BLaER1 (cell line): ENCODE measurements at regions not wholly inside any gene's neighbourhood (a gene's known extent, or its start where the extent isn't known, plus 50 kb on each side); places are given as distances from the start of the nearest gene placed in this dataset.
A peak's percentile ranks its signal among the peaks of the same experiment; 100 is the strongest.

Experiments used
- H3K27ac ChIP-seq: shearing (Covaris generic); formaldehyde crosslinking; 2 replicates; pipeline ENCODE4 v1.8.1; 2022
- H3K27me3 ChIP-seq: shearing (Covaris generic); formaldehyde crosslinking; 2 replicates; pipeline ENCODE4 v1.8.1; 2022
- H3K36me3 ChIP-seq: shearing (Covaris generic); formaldehyde crosslinking; 2 replicates; pipeline ENCODE4 v1.8.1; 2022
- H3K4me1 ChIP-seq: shearing (Covaris generic); formaldehyde crosslinking; 2 replicates; pipeline ENCODE4 v1.8.1; 2022
- H3K4me2 ChIP-seq: shearing (Covaris generic); formaldehyde crosslinking; 2 replicates; pipeline ENCODE4 v1.8.1; 2022
- H3K4me3 ChIP-seq: shearing (Covaris generic); formaldehyde crosslinking; 2 replicates; pipeline ENCODE4 v1.8.1; 2022
- H3K9ac ChIP-seq: shearing (Covaris generic); formaldehyde crosslinking; 2 replicates; pipeline ENCODE4 v1.8.1; 2022
- H3K9me3 ChIP-seq: shearing (Covaris generic); formaldehyde crosslinking; 2 replicates; pipeline ENCODE4 v1.8.1; 2022
- H4K20me1 ChIP-seq: shearing (Covaris generic); formaldehyde crosslinking; 2 replicates; pipeline ENCODE4 v1.8.1; 2022
- Cebpa-rat ChIP-seq: shearing (Covaris generic); IDR thresholded peaks from 2 replicates; pipeline ENCODE4 v1.8.1; 2022

GRCh38 chr1:182139496-182139895 is 78.0 kb upstream of the ZNF648 start:
- Histone ChIP-seq H3K36me3 (no peaks in the 10 kb centered on the region), H3K4me2 (no peak overlapping the region), H3K9me3 (peaks cover 9% of the 10 kb centered on the region), H3K4me1 (peaks cover 17% of the 10 kb centered on the region), H3K27me3 (no peaks in the 10 kb centered on the region), H3K27ac (no peak overlapping the region), H3K9ac (no peak overlapping the region), H3K4me3 (no peak overlapping the region), H4K20me1 (no peaks in the 10 kb centered on the region)
- no peak for TF ChIP-seq Cebpa-rat

- H3K4me2 ChIP-seq = no peak overlapping the region
Measured at GRCh38 chr1:182137546-182137945, 76.0 kb upstream of the ZNF648 start.

GRCh38 chr1:182135946-182136345 is 74.4 kb upstream of the ZNF648 start:
- H3K36me3 ChIP-seq = no peaks in the 10 kb centered on the region
- TF ChIP-seq Cebpa-rat = no peak
- H3K4me3 ChIP-seq = no peak overlapping the region

More at GRCh38 chr1:182137546-182137945, 76.0 kb upstream of the ZNF648 start:
- peaks cover 12% of the 10 kb centered on the region for H3K4me1 ChIP-seq
- H3K4me3 ChIP-seq = no peak overlapping the region
- H3K36me3 ChIP-seq = no peaks in the 10 kb centered on the region
- no peaks in the 10 kb centered on the region for H4K20me1 ChIP-seq
- H3K9ac ChIP-seq = no peak overlapping the region
- no peaks in the 10 kb centered on the region for H3K27me3 ChIP-seq
- peaks cover 21% of the 10 kb centered on the region for H3K9me3 ChIP-seq
- H3K27ac ChIP-seq = no peak overlapping the region
- no peak for TF ChIP-seq Cebpa-rat

GRCh38 chr1:182134257-182134656 is 72.7 kb upstream of the ZNF648 start:
- Histone ChIP-seq H3K4me3 (no peak overlapping the region), H4K20me1 (no peaks in the 10 kb centered on the region), H3K9me3 (peaks cover 21% of the 10 kb centered on the region), H3K27me3 (no peaks in the 10 kb centered on the region), H3K36me3 (no peaks in the 10 kb centered on the region), H3K4me2 (no peak overlapping the region), H3K9ac (no peak overlapping the region), H3K27ac (no peak overlapping the region), H3K4me1 (peaks cover 12% of the 10 kb centered on the region)
- TF ChIP-seq Cebpa-rat = no peak

More at GRCh38 chr1:182135946-182136345, 74.4 kb upstream of the ZNF648 start:
- no peak overlapping the region for H3K27ac ChIP-seq
- H3K9me3 ChIP-seq = peaks cover 21% of the 10 kb centered on the region
- peaks cover 12% of the 10 kb centered on the region for H3K4me1 ChIP-seq
- no peaks in the 10 kb centered on the region for H3K27me3 ChIP-seq
- no peak overlapping the region for H3K9ac ChIP-seq
- peak overlapping the region; percentile 49 for H3K4me2 ChIP-seq
- no peaks in the 10 kb centered on the region for H4K20me1 ChIP-seq

GRCh38 chr1:182133181-182133580 is 71.7 kb upstream of the ZNF648 start:
- TF ChIP-seq Cebpa-rat = no peak
- Histone ChIP-seq H3K4me2 (no peak overlapping the region), H3K9me3 (peaks cover 21% of the 10 kb centered on the region), H3K9ac (no peak overlapping the region), H3K27ac (no peak overlapping the region), H3K4me1 (peaks cover 12% of the 10 kb centered on the region), H3K27me3 (no peaks in the 10 kb centered on the region), H3K4me3 (no peak overlapping the region), H3K36me3 (no peaks in the 10 kb centered on the region), H4K20me1 (no peaks in the 10 kb centered on the region)

- H3K36me3 ChIP-seq = no peaks in the 10 kb centered on the region
- H3K27ac ChIP-seq = no peak overlapping the region
- H3K4me2 ChIP-seq = no peak overlapping the region
Measured at GRCh38 chr1:182129398-182129797, 67.9 kb upstream of the ZNF648 start.

GRCh38 chr1:182128502-182128901 is 67.0 kb upstream of the ZNF648 start:
- H4K20me1 ChIP-seq = no peaks in the 10 kb centered on the region
- H3K36me3 ChIP-seq = no peaks in the 10 kb centered on the region
- no peaks in the 10 kb centered on the region for H3K4me1 ChIP-seq
- no peak overlapping the region for H3K4me2 ChIP-seq
- no peak overlapping the region for H3K9ac ChIP-seq
- TF ChIP-seq Cebpa-rat = no peak
- no peaks in the 10 kb centered on the region for H3K27me3 ChIP-seq
- no peak overlapping the region for H3K4me3 ChIP-seq
- no peak overlapping the region for H3K27ac ChIP-seq
- peaks cover 1% of the 10 kb centered on the region for H3K9me3 ChIP-seq

More at GRCh38 chr1:182129398-182129797, 67.9 kb upstream of the ZNF648 start:
- Histone ChIP-seq H3K9ac (no peak overlapping the region), H3K9me3 (peaks cover 10% of the 10 kb centered on the region), H3K27me3 (no peaks in the 10 kb centered on the region), H3K4me3 (no peak overlapping the region), H4K20me1 (no peaks in the 10 kb centered on the region), H3K4me1 (no peaks in the 10 kb centered on the region)
- no peak for TF ChIP-seq Cebpa-rat

GRCh38 chr1:182127656-182128055 is 66.1 kb upstream of the ZNF648 start:
- H3K36me3 ChIP-seq = no peaks in the 10 kb centered on the region
- no peak overlapping the region for H3K4me2 ChIP-seq
- H3K4me1 ChIP-seq = no peaks in the 10 kb centered on the region
- no peak overlapping the region for H3K27ac ChIP-seq
- H3K27me3 ChIP-seq = no peaks in the 10 kb centered on the region
- no peak for TF ChIP-seq Cebpa-rat
- no peak overlapping the region for H3K9ac ChIP-seq
- no peaks in the 10 kb centered on the region for H4K20me1 ChIP-seq
- H3K4me3 ChIP-seq = no peak overlapping the region
- H3K9me3 ChIP-seq = no peaks in the 10 kb centered on the region

- H3K36me3 ChIP-seq = no peaks in the 10 kb centered on the region
- H3K4me1 ChIP-seq = no peaks in the 10 kb centered on the region
- H3K4me2 ChIP-seq = no peak overlapping the region
- H4K20me1 ChIP-seq = no peaks in the 10 kb centered on the region
- TF ChIP-seq Cebpa-rat = no peak
- H3K9ac ChIP-seq = no peak overlapping the region
- H3K27me3 ChIP-seq = no peaks in the 10 kb centered on the region
- H3K9me3 ChIP-seq = no peaks in the 10 kb centered on the region
- no peak overlapping the region for H3K27ac ChIP-seq
- H3K4me3 ChIP-seq = no peak overlapping the region
Measured at GRCh38 chr1:182126272-182126800, 64.8 kb upstream of the ZNF648 start.

GRCh38 chr1:182122913-182123260 is 61.4 kb upstream of the ZNF648 start:
- Histone ChIP-seq H3K4me2 (no peak overlapping the region), H3K36me3 (no peaks in the 10 kb centered on the region), H4K20me1 (no peaks in the 10 kb centered on the region), H3K27ac (no peak overlapping the region), H3K27me3 (no peaks in the 10 kb centered on the region), H3K9me3 (no peaks in the 10 kb centered on the region), H3K4me1 (peaks cover 8% of the 10 kb centered on the region), H3K9ac (no peak overlapping the region), H3K4me3 (no peak overlapping the region)
- TF ChIP-seq Cebpa-rat = no peak
